GM06990 (cell line): ENCODE measurements at regions not wholly inside any gene's neighbourhood (a gene's known extent, or its start where the extent isn't known, plus 50 kb on each side); places are given as distances from the start of the nearest gene placed in this dataset.

Source experiments
- DNase-seq: peaks from one replicate; pipeline ENCODE4 v3.0.0-alpha.2; 2011; ENCODE audit not compliant: insufficient read length; ENCODE audit errors: extremely low read depth
- H3K27me3 ChIP-seq: replicated peaks from 2 replicates; pipeline ENCODE4 v1.6.0; 2011; ENCODE audit warnings: low read length; ENCODE audit not compliant: control insufficient read depth, insufficient read depth
- H3K36me3 ChIP-seq: 2 replicates; pipeline ENCODE4 v1.5.1; 2011; ENCODE audit warnings: low read length; ENCODE audit not compliant: control insufficient read depth, insufficient read depth
- H3K4me3 ChIP-seq: replicated peaks from 2 replicates; pipeline ENCODE4 v1.5.1; 2011; ENCODE audit warnings: low read depth, mild to moderate bottlenecking, control low read depth, low read length
- CTCF ChIP-seq: IDR thresholded peaks from 2 replicates; pipeline ENCODE4 v1.5.1; 2011; ENCODE audit warnings: low read length, control low read depth, mild to moderate bottlenecking, inconsistent platforms; ENCODE audit not compliant: insufficient read depth, poor library complexity, severe bottlenecking

DNA sequence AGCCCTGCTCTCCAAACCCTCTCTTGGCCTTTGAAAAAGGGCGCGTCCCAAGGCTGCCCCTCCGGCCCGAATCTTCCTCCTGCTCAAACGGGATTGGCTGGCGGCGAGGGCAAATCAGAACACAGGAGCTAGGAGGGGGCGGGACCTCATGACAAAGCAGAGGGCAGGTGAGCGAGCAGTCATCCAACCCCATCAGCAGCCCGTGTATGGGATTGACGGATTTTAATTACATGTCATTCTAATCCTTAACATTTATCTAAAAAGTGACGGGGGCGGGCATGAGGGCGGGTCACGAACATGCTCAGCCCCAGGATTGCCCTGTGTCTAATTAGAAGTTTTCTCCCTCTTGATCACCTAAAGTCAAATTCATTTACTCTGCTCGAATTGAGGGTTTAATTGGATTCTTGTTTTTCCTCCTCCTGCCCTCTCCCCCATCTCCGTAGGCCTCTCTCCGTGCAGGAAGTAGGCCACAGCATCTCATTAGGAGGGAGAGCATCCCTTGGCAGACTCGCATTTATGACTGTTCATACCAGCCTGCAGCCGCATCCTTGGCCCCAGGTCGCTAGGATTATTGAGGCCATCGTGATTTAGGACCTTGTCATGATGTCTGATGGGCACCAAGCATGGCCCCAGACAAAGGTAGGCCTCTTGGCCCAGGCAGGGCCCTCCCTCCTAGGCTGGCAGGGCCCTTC is 147.1 kb downstream of the CHST1 start:
- no peak overlapping the region for H3K4me3 ChIP-seq
- TF ChIP-seq CTCF = no peak
- H3K36me3 ChIP-seq = no peaks in the 10 kb centered on the region
- DNase-seq = no peak
- H3K27me3 ChIP-seq = no peaks in the 10 kb centered on the region; the same call in 1 of the 2 replicates

DNA sequence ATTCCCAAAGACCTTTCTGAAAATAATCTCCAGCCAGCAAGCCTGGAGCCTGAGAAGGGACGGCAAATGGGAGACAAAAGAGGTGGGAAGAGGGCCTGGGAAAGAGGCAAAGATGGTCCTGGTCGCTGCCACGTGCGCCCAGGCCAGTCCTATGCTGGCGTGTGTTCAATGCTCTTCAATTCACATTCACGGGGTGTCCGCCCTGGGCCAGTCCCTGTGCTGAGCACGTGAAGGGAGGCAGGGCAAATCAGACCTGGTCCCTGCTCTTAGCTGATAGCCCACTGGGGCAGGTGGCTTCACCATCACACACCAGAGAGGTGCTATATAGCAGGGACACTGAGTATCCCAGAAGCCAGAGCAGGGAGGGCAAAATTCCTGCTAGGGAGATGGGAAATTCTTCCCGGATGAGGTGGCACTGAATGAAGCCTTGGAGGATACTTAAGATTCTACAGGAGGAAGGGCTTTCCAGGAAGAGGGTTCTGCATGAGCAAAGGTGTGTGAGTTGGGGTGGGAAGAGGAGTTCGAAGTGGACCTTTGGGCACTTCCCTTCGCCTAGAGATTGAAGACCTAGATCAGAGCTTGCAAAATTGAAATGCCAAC is 148.2 kb downstream of the CHST1 start:
- no peak for TF ChIP-seq CTCF
- no peaks in the 10 kb centered on the region for H3K36me3 ChIP-seq
- no peak for DNase-seq
- H3K4me3 ChIP-seq = no peak overlapping the region
- no peaks in the 10 kb centered on the region; the same call in 1 of the 2 replicates for H3K27me3 ChIP-seq

DNA sequence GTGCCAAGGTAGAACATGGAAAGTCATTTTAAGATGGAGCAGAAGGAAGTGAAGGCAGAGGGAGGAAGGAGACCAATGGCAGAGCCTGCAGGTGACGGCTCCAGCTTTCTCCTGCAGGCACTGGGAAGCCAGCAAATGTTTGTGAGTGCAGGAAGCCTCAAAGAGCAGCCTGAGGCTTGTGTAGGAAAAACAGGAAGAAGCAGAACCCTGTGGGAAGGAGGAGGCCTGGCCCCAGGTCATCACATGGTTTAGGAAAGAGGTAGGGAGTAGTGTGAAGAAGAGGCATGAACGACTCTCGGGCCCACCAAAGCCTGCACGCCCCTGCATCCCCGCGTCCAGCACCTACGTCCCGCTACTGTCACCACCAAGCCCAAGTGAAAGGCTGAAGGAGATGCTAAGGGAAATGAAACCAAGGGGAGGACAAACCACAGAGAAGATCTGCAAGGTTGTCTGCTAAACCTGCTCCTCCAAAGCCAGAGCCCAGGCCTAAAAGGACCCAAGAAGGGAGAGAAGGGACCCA is 151.5 kb downstream of the CHST1 start:
- Histone ChIP-seq H3K36me3 (no peaks in the 10 kb centered on the region), H3K4me3 (no peak overlapping the region), H3K27me3 (peaks cover 2% of the 10 kb centered on the region; the same call in 1 of the 2 replicates)
- no peak for TF ChIP-seq CTCF
- no peak for DNase-seq

- no peak for TF ChIP-seq CTCF
- Histone ChIP-seq H3K27me3 (peaks cover 2% of the 10 kb centered on the region; the same call in 1 of the 2 replicates), H3K36me3 (no peaks in the 10 kb centered on the region)
Measured at GRCh38 chr11:45512471-45513148, 152.8 kb downstream of the CHST1 start.

GRCh38 chr11:45511566-45511965 is 153.9 kb downstream of the CHST1 start:
- TF ChIP-seq CTCF = no peak
- Histone ChIP-seq H3K36me3 (no peaks in the 10 kb centered on the region), H3K27me3 (peaks cover 2% of the 10 kb centered on the region; the same call in 1 of the 2 replicates), H3K4me3 (no peak overlapping the region)
- no peak for DNase-seq

More at GRCh38 chr11:45512471-45513148, 152.8 kb downstream of the CHST1 start:
- no peak overlapping the region for H3K4me3 ChIP-seq
- no peak for DNase-seq
